WTC11 (cell line): ENCODE measurements at regions not wholly inside any gene's neighbourhood (a gene's known extent, or its start where the extent isn't known, plus 50 kb on each side); places are given as distances from the start of the nearest gene placed in this dataset.

ENCODE experiments used
- ATF1 ChIP-seq: sonication (generic); formaldehyde crosslinking; IDR thresholded peaks from 2 replicates; pipeline ENCODE4 v1.8.1; 2023; ENCODE audit warnings: mild to moderate bottlenecking, moderate library complexity, missing genetic modification reagents
- JUN ChIP-seq: sonication (generic); formaldehyde crosslinking; IDR thresholded peaks from 2 replicates; pipeline ENCODE4 v1.8.0; 2023; ENCODE audit warnings: mild to moderate bottlenecking, missing genetic modification reagents

- TF ChIP-seq JUN (CRISPR knock-in tag) (no peak), ATF1 (CRISPR knock-in tag) (no peak)
Observed at GRCh38 chr3:194749631-194750490, 64.2 kb downstream of the FAM43A start.
